GM04503 (cell line): ENCODE measurements at regions not wholly inside any gene's neighbourhood (a gene's known extent, or its start where the extent isn't known, plus 50 kb on each side); places are given as distances from the start of the nearest gene placed in this dataset.

Experiments used
- DNase-seq: peaks from one replicate; pipeline ENCODE4 v3.0.0-alpha.2; 2012; ENCODE audit warnings: low read depth

GRCh38 chr5:6194906-6195612, 183.3 kb downstream of the MED10 start:
- no peak for DNase-seq

- DNase-seq: no peak
Observed at GRCh38 chr5:6194261-6194875, 184.0 kb downstream of the MED10 start.

GRCh38 chr5:6193310-6193709, 185.0 kb downstream of the MED10 start:
- no peak for DNase-seq

- DNase-seq: no peak
Observed at GRCh38 chr5:6190838-6191237, 187.5 kb downstream of the MED10 start.

GRCh38 chr5:6188976-6189375, 189.4 kb downstream of the MED10 start:
- DNase-seq: no peak

GRCh38 chr5:6188344-6188743, 190.0 kb downstream of the MED10 start:
- no peak for DNase-seq

- no peak for DNase-seq
Observed at GRCh38 chr5:6187501-6187900, 190.8 kb downstream of the MED10 start.

GRCh38 chr5:6185574-6185973, 192.8 kb downstream of the MED10 start:
- DNase-seq: no peak

- DNase-seq: no peak
Observed at GRCh38 chr5:6184481-6184880, 193.9 kb downstream of the MED10 start.

- DNase-seq: no peak
Observed at GRCh38 chr5:6183391-6184390, 194.7 kb downstream of the MED10 start.

- DNase-seq: no peak
Observed at GRCh38 chr5:6182271-6182815, 196.0 kb downstream of the MED10 start.

GRCh38 chr5:6181871-6182270, 196.5 kb downstream of the MED10 start:
- DNase-seq: no peak

- no peak for DNase-seq
Observed at GRCh38 chr5:6181147-6181729, 197.1 kb downstream of the MED10 start.

- no peak for DNase-seq
Observed at GRCh38 chr5:6180231-6180872, 198.0 kb downstream of the MED10 start.

- DNase-seq: no peak
Observed at GRCh38 chr5:6178846-6179532, 199.4 kb downstream of the MED10 start.

- no peak for DNase-seq
Observed at GRCh38 chr5:6177926-6178325, 200.4 kb downstream of the MED10 start.

- no peak for DNase-seq
Observed at GRCh38 chr5:6176102-6176693, 202.1 kb downstream of the MED10 start.

GRCh38 chr5:6175172-6175854, 203.0 kb downstream of the MED10 start:
- DNase-seq: no peak

- DNase-seq: no peak
Observed at GRCh38 chr5:6169660-6170059, 208.7 kb downstream of the MED10 start.
